ENCODE measurements at regions not wholly inside any gene's neighbourhood (a gene's known extent, or its start where the extent isn't known, plus 50 kb on each side); places are given as distances from the start of the nearest gene placed in this dataset.

- DNase-seq (ENCODE audit: low read depth) = no peak
- peak; percentile 74 for TF ChIP-seq CTCF (conservative IDR thresholded peaks at IDR 0.05; ENCODE audit: low read depth, low read length)
These were observed 145.1 kb upstream of the DIO2 start for GRCh38 chr14:80356413-80356812.

GRCh38 chr14:80354860-80355581 lies 143.7 kb upstream of the DIO2 start:
- no peak for DNase-seq (ENCODE audit: low read depth)
- TF ChIP-seq CTCF (conservative IDR thresholded peaks at IDR 0.05; ENCODE audit: low read depth, low read length) = no peak
- no peak overlapping the region for H3K4me3 ChIP-seq (ENCODE audit: low read length)

More at GRCh38 chr14:80356413-80356812, 145.1 kb upstream of the DIO2 start:
- H3K4me3 ChIP-seq (ENCODE audit: low read length) = no peak overlapping the region

- H3K4me3 ChIP-seq (ENCODE audit: low read length) = no peak overlapping the region
- TF ChIP-seq CTCF (conservative IDR thresholded peaks at IDR 0.05; ENCODE audit: low read depth, low read length) = no peak
- no peak for DNase-seq (ENCODE audit: low read depth)
These were observed 141.2 kb upstream of the DIO2 start for GRCh38 chr14:80352471-80352870.

- no peak overlapping the region for H3K4me3 ChIP-seq (ENCODE audit: low read length)
- no peak for DNase-seq (ENCODE audit: low read depth)
- TF ChIP-seq CTCF (conservative IDR thresholded peaks at IDR 0.05; ENCODE audit: low read depth, low read length) = no peak
These were observed 139.4 kb upstream of the DIO2 start for GRCh38 chr14:80350707-80351106.

GRCh38 chr14:80346395-80346794 lies 135.1 kb upstream of the DIO2 start:
- H3K4me3 ChIP-seq (ENCODE audit: low read length) = no peak overlapping the region
- no peak for DNase-seq (ENCODE audit: low read depth)
- TF ChIP-seq CTCF (conservative IDR thresholded peaks at IDR 0.05; ENCODE audit: low read depth, low read length) = no peak

- TF ChIP-seq CTCF (conservative IDR thresholded peaks at IDR 0.05; ENCODE audit: low read depth, low read length) = no peak
- no peak overlapping the region for H3K4me3 ChIP-seq (ENCODE audit: low read length)
- DNase-seq (ENCODE audit: low read depth) = no peak
These were observed 132.9 kb upstream of the DIO2 start for GRCh38 chr14:80344208-80344607.

GRCh38 chr14:80336608-80337106 lies 125.4 kb upstream of the DIO2 start:
- DNase-seq (ENCODE audit: low read depth) = no peak
- no peak for TF ChIP-seq CTCF (conservative IDR thresholded peaks at IDR 0.05; ENCODE audit: low read depth, low read length)
- H3K4me3 ChIP-seq (ENCODE audit: low read length) = no peak overlapping the region
